Ascending aorta (tissue), 2 donors: ENCODE measurements at regions not wholly inside any gene's neighbourhood (a gene's known extent, or its start where the extent isn't known, plus 50 kb on each side); places are given as distances from the start of the nearest gene placed in this dataset.

Experiments
- DNase-seq, 2 donors: peaks; one replicate each; pipeline ENCODE4 v3.0.0-alpha.2; 2019; ENCODE audit warnings: low spot score in 2 of 2
- H3K27ac ChIP-seq, 2 donors: fragments of 200-600 bp; sonication (generic); one replicate each; pipeline ENCODE4 v1.5.1; 2016 to 2017; ENCODE audit warnings: mild to moderate bottlenecking in 1 of 2
- H3K27me3 ChIP-seq: fragments of 200-600 bp; sonication (generic); one replicate; pipeline ENCODE4 v1.5.1; 2017
- H3K36me3 ChIP-seq, 2 donors: fragments of 200-600 bp; sonication (generic); one replicate each; pipeline ENCODE4 v1.5.1; 2016
- H3K4me1 ChIP-seq, 2 donors: fragments of 200-600 bp; sonication (generic); one replicate each; pipeline ENCODE4 v1.5.1; 2016 to 2017; ENCODE audit warnings: mild to moderate bottlenecking in 1 of 2
- H3K4me3 ChIP-seq, 2 donors: fragments of 200-600 bp; sonication (generic); one replicate each; pipeline ENCODE4 v1.5.1; 2016 to 2017; ENCODE audit warnings: mild to moderate bottlenecking in 1 of 2
- H3K9me3 ChIP-seq, 2 donors: fragments of 200-600 bp; sonication (generic); one replicate each; pipeline ENCODE4 v1.5.1; 2016
- CTCF ChIP-seq, 3 experiments: fragments of 200-600 bp in 2 of 3; fragments of 450-650 bp in 1 of 3; sonication (generic) in 2 of 3; IDR thresholded peaks; one replicate each; pipeline ENCODE4 v1.5.1; 2016 to 2019; ENCODE audit warnings: antibody characterized with exemption in 3 of 3, mild to moderate bottlenecking in 1 of 3, moderate library complexity in 1 of 3
- intact Hi-C: fragments of 100-400 bp; cut with DNase I; formaldehyde crosslinking; loops from one replicate; pipeline ENCODE4 v1.15.1; 2023

- Histone ChIP-seq H3K9me3 (no peaks in the 10 kb centered on the region), H3K36me3 (no peaks in the 10 kb centered on the region), H3K27me3 (no peaks in the 10 kb centered on the region), H3K27ac (no peak overlapping the region), H3K4me1 (peaks cover 0 to 4% of the 10 kb centered on the region in 2 donors), H3K4me3 (no peak overlapping the region)
- no peak for DNase-seq
- no peak for TF ChIP-seq CTCF (IDR thresholded peaks at IDR 0.05)
- intact Hi-C loops: no loop called here
Observed at GRCh38 chr11:70502677-70503467, 104.5 kb downstream of the CTTN start.

GRCh38 chr11:70503468-70504221, 105.3 kb downstream of the CTTN start:
- H3K4me3 ChIP-seq: no peak overlapping the region
- no peaks in the 10 kb centered on the region for H3K27me3 ChIP-seq
- no peaks in the 10 kb centered on the region for H3K9me3 ChIP-seq
- intact Hi-C loops: no loop called here
- H3K27ac ChIP-seq: no peak overlapping the region
- no peak for TF ChIP-seq CTCF (IDR thresholded peaks at IDR 0.05)
- no peaks in the 10 kb centered on the region for H3K36me3 ChIP-seq
- peaks cover 0 to 4% of the 10 kb centered on the region in 2 donors for H3K4me1 ChIP-seq
- DNase-seq: no peak

GRCh38 chr11:70504246-70505020, 106.1 kb downstream of the CTTN start:
- H3K4me3 ChIP-seq: no peak overlapping the region
- intact Hi-C loops: no loop called here
- no peaks in the 10 kb centered on the region for H3K9me3 ChIP-seq
- H3K36me3 ChIP-seq: no peaks in the 10 kb centered on the region
- TF ChIP-seq CTCF (IDR thresholded peaks at IDR 0.05): no peak
- H3K4me1 ChIP-seq: peaks cover 0 to 4% of the 10 kb centered on the region in 2 donors
- DNase-seq: no peak
- H3K27ac ChIP-seq: no peak overlapping the region
- no peaks in the 10 kb centered on the region for H3K27me3 ChIP-seq

- H3K27me3 ChIP-seq: no peaks in the 10 kb centered on the region
- H3K4me3 ChIP-seq: no peak overlapping the region
- no peaks in the 10 kb centered on the region for H3K9me3 ChIP-seq
- peaks cover 0 to 4% of the 10 kb centered on the region in 2 donors for H3K4me1 ChIP-seq
- no peak overlapping the region for H3K27ac ChIP-seq
- no peak for TF ChIP-seq CTCF (IDR thresholded peaks at IDR 0.05)
- no peaks in the 10 kb centered on the region for H3K36me3 ChIP-seq
- intact Hi-C loops: no loop called here
- DNase-seq: no peak
Observed at GRCh38 chr11:70505331-70505731, 107.0 kb downstream of the CTTN start.

GRCh38 chr11:70505761-70506657, 107.7 kb downstream of the CTTN start:
- no peak for TF ChIP-seq CTCF (IDR thresholded peaks at IDR 0.05)
- intact Hi-C loops: no loop called here
- Histone ChIP-seq H3K9me3 (no peaks in the 10 kb centered on the region), H3K27ac (no peak overlapping the region), H3K4me1 (no peaks in the 10 kb centered on the region), H3K4me3 (no peak overlapping the region), H3K27me3 (no peaks in the 10 kb centered on the region), H3K36me3 (no peaks in the 10 kb centered on the region)
- no peak for DNase-seq
